B cell (primary cell): ENCODE measurements at regions not wholly inside any gene's neighbourhood (a gene's known extent, or its start where the extent isn't known, plus 50 kb on each side); places are given as distances from the start of the nearest gene placed in this dataset.

Experiments used
- ATAC-seq: fragments of 200-7000 bp; cut with Tn5 transposase; one replicate; pipeline ENCODE4 v1.10.0; 2021; ENCODE audit warnings: low read depth, mild to moderate bottlenecking, moderate number of reproducible peaks, moderate library complexity
- CTCF ChIA-PET: fragments of 350-600 bp; sonication (Branson Sonifier 250); formaldehyde crosslinking; loops from one replicate; lab custom pipeline; 2021; ENCODE audit warnings: antibody characterized with exemption, inconsistent platforms; lab: Charles Lee
- POLR2A ChIA-PET: fragments of 350-600 bp; sonication (Branson Sonifier 250); formaldehyde crosslinking; loops from one replicate; lab custom pipeline; 2021; ENCODE audit warnings: antibody characterized with exemption; lab: Charles Lee
- DNase-seq: peaks from one replicate; pipeline ENCODE4 v3.0.0; 2013
- H2AFZ ChIP-seq: 2 replicates; pipeline ENCODE4 v1.6.1; 2012; ENCODE audit warnings: mild to moderate bottlenecking, low read depth, low read length; ENCODE audit not compliant: insufficient read depth, poor library complexity, severe bottlenecking
- H3K27ac ChIP-seq, 2 donors: 1 replicate in 1 of 2; 2 replicates in 1 of 2; pipeline ENCODE4 v1.5.1; 2012 to 2013; ENCODE audit warnings: low read length in 2 of 2, mild to moderate bottlenecking in 2 of 2, moderate library complexity in 1 of 2
- H3K27me3 ChIP-seq, 4 experiments: fragments of 200-600 bp in 1 of 4; sonication (generic) in 1 of 4; replicated peaks in 1 of 4; 1 replicate in 2 of 4; 2 replicates in 2 of 4; pipeline versions ENCODE4 v1.6.1 to v1.7.0; 2013 to 2016; ENCODE audit warnings: low read length in 3 of 4, mild to moderate bottlenecking in 2 of 4, mixed read lengths in 1 of 4, moderate library complexity in 1 of 4; ENCODE audit not compliant: insufficient read depth in 4 of 4, control insufficient read depth in 3 of 4; ENCODE audit errors: control extremely low read depth in 1 of 4
- H3K36me3 ChIP-seq, 2 experiments: replicated peaks in 1 of 2; 1 replicate in 1 of 2; 2 replicates in 1 of 2; pipeline versions ENCODE4 v1.6.1 to v1.7.1; 2013; ENCODE audit warnings: low read length in 1 of 2; ENCODE audit not compliant: insufficient read depth in 2 of 2, control insufficient read depth in 1 of 2; ENCODE audit errors: control extremely low read depth in 1 of 2, extremely low read depth in 1 of 2
- H3K4me1 ChIP-seq, 2 donors: fragments of 200-600 bp in 1 of 2; sonication (generic) in 1 of 2; 1 replicate in 1 of 2; 2 replicates in 1 of 2; pipeline versions ENCODE4 v1.5.1 to v1.6.1; 2013 to 2017; ENCODE audit warnings: low read length in 2 of 2; ENCODE audit not compliant: control insufficient read depth in 2 of 2, insufficient read depth in 2 of 2
- H3K4me2 ChIP-seq: replicated peaks from 2 replicates; pipeline ENCODE3; 2012; ENCODE audit warnings: mild to moderate bottlenecking, low read depth, low read length; ENCODE audit not compliant: poor library complexity, severe bottlenecking
- H3K4me3 ChIP-seq, 5 experiments: fragments of 200-600 bp in 1 of 5; sonication (generic) in 1 of 5; 1 replicate in 3 of 5; 2 replicates in 2 of 5; pipeline versions ENCODE4 v1.5.1 to v1.7.0; 2011 to 2016; ENCODE audit warnings: low read length in 4 of 5, mild to moderate bottlenecking in 4 of 5, low read depth in 2 of 5, control low read depth in 1 of 5, moderate library complexity in 1 of 5; ENCODE audit not compliant: insufficient read depth in 1 of 5; ENCODE audit errors: control extremely low read depth in 1 of 5, extremely low read depth in 1 of 5
- H3K79me2 ChIP-seq: fragments of 200-600 bp; sonication (generic); one replicate; pipeline ENCODE4 v1.6.0; 2016; ENCODE audit warnings: low read length; ENCODE audit not compliant: control insufficient read depth, insufficient read depth
- H3K9ac ChIP-seq: fragments of 200-600 bp; sonication (generic); 2 replicates; pipeline ENCODE4 v1.6.1; 2017; ENCODE audit warnings: mild to moderate bottlenecking, low read length, moderate library complexity
- H3K9me3 ChIP-seq, 3 donors: one replicate each; pipeline versions ENCODE4 v1.6.1 to v1.7.1; 2013; ENCODE audit warnings: low read length in 2 of 3; ENCODE audit not compliant: control insufficient read depth in 2 of 3, insufficient read depth in 1 of 3; ENCODE audit errors: control extremely low read depth in 1 of 3
- H4K20me1 ChIP-seq: 2 replicates; pipeline ENCODE4 v1.6.0; 2012; ENCODE audit warnings: mild to moderate bottlenecking, low read length; ENCODE audit not compliant: insufficient read depth, control insufficient read depth, poor library complexity, severe bottlenecking
- H3K27ac Mint-ChIP-seq: one replicate; pipeline ENCODE4 v1.8.0; 2021; ENCODE audit warnings: mixed read lengths
- H3K27me3 Mint-ChIP-seq: one replicate; pipeline ENCODE4 v1.8.0; 2021; ENCODE audit warnings: mixed read lengths
- H3K4me1 Mint-ChIP-seq: one replicate; pipeline ENCODE4 v1.8.0; 2021; ENCODE audit warnings: mixed read lengths
- H3K4me3 Mint-ChIP-seq: one replicate; pipeline ENCODE4 v1.8.0; 2021; ENCODE audit warnings: mixed read lengths
- H3K9me3 Mint-ChIP-seq: one replicate; pipeline ENCODE4 v1.8.0; 2022; ENCODE audit warnings: mixed read lengths; ENCODE audit not compliant: insufficient read depth
- EZH2 ChIP-seq: IDR thresholded peaks from 2 replicates; pipeline ENCODE4 v1.6.1; 2012; ENCODE audit warnings: borderline replicate concordance, low read depth, mild to moderate bottlenecking, moderate library complexity, low read length; ENCODE audit not compliant: insufficient read depth, poor library complexity, severe bottlenecking
- WGBS: methylation state at CpG from one replicate; pipeline ENCODE4 v1.1.5; 2013; ENCODE audit warnings: missing lambda C conversion rate; ENCODE audit not compliant: insufficient coverage; 5-methylcytosine and 5-hydroxymethylcytosine counted together
- intact Hi-C: fragments of 100-400 bp; cut with micrococcal nuclease; formaldehyde crosslinking; loops from one replicate; pipeline ENCODE4 v1.10.0; 2022
- TF ChIP-seq, protein P1 (sequence below): fragments of 200-600 bp; IDR thresholded peaks from one replicate; pipeline ENCODE4 v1.8.0; 2022; ENCODE audit warnings: antibody characterized with exemption, mild to moderate bottlenecking

GRCh38 chr2:106629981-106630380, 142.8 kb downstream of the CD8B2 start:
- Mint-ChIP-seq H3K27ac (no peak overlapping the region), H3K9me3 (peaks cover 5% of the 10 kb centered on the region), H3K4me1 (no peaks in the 10 kb centered on the region), H3K27me3 (no peaks in the 10 kb centered on the region), H3K4me3 (no peak overlapping the region)
- no peak for DNase-seq
- H3K9me3 ChIP-seq: peaks cover 0 to 18% (median 7%) of the 10 kb centered on the region in 3 donors
- H2AFZ ChIP-seq: no peak overlapping the region
- WGBS: no CpG with 5 or more reads among the region's 3 CpGs
- no peak overlapping the region for H3K27ac ChIP-seq
- no peaks in the 10 kb centered on the region for H3K36me3 ChIP-seq
- CTCF ChIA-PET: no interaction called here
- no peak overlapping the region for H3K4me3 ChIP-seq
- TF ChIP-seq, protein P1, sequence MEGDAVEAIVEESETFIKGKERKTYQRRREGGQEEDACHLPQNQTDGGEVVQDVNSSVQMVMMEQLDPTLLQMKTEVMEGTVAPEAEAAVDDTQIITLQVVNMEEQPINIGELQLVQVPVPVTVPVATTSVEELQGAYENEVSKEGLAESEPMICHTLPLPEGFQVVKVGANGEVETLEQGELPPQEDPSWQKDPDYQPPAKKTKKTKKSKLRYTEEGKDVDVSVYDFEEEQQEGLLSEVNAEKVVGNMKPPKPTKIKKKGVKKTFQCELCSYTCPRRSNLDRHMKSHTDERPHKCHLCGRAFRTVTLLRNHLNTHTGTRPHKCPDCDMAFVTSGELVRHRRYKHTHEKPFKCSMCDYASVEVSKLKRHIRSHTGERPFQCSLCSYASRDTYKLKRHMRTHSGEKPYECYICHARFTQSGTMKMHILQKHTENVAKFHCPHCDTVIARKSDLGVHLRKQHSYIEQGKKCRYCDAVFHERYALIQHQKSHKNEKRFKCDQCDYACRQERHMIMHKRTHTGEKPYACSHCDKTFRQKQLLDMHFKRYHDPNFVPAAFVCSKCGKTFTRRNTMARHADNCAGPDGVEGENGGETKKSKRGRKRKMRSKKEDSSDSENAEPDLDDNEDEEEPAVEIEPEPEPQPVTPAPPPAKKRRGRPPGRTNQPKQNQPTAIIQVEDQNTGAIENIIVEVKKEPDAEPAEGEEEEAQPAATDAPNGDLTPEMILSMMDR: no peak
- intact Hi-C loops: no loop called here
- no peak for ATAC-seq
- H4K20me1 ChIP-seq: no peaks in the 10 kb centered on the region
- no peaks in the 10 kb centered on the region for H3K4me1 ChIP-seq
- H3K79me2 ChIP-seq: no peaks in the 10 kb centered on the region
- H3K4me2 ChIP-seq: no peak overlapping the region
- POLR2A ChIA-PET: no interaction called here
- H3K9ac ChIP-seq: no peak overlapping the region
- H3K27me3 ChIP-seq: peaks cover 0 to 4% (median 0%) of the 10 kb centered on the region in 4 experiments

DNA sequence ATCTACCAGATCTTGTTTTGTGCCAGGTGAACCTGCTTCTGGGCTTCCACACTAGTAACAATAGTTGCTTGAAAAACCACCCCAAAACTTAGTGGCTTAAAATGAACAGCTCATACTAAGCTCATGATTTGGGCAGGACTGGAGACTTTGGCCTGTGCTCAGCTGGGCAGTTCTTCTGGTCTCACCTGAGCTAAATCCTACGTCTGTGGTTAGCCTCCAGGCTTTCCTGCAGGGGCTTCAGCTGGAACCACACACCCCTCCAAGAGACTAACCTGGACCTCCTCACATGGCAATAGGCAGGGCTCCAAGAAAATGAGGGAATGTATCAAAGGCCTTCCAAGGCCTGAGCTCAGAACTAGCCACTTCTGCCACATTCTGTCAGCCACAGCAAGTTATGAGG, 144.1 kb downstream of the CD8B2 start:
- H2AFZ ChIP-seq: no peak overlapping the region
- H3K9me3 Mint-ChIP-seq: peaks cover 5% of the 10 kb centered on the region
- H3K9me3 ChIP-seq: peaks cover 0 to 18% (median 7%) of the 10 kb centered on the region in 3 donors
- peaks cover 0 to 4% (median 0%) of the 10 kb centered on the region in 4 experiments for H3K27me3 ChIP-seq
- H3K4me3 Mint-ChIP-seq: no peak overlapping the region
- CTCF ChIA-PET: no interaction called here
- H3K36me3 ChIP-seq: no peaks in the 10 kb centered on the region
- no peaks in the 10 kb centered on the region for H3K79me2 ChIP-seq
- H3K4me1 Mint-ChIP-seq: no peaks in the 10 kb centered on the region
- TF ChIP-seq, protein P1: no peak
- no peak for TF ChIP-seq EZH2
- ATAC-seq: no peak
- H3K4me2 ChIP-seq: no peak overlapping the region
- H3K4me3 ChIP-seq: no peak overlapping the region
- H3K27ac Mint-ChIP-seq: no peak overlapping the region
- POLR2A ChIA-PET: no interaction called here
- no peaks in the 10 kb centered on the region for H3K27me3 Mint-ChIP-seq
- no peak for DNase-seq
- H4K20me1 ChIP-seq: no peaks in the 10 kb centered on the region
- intact Hi-C loops: no loop called here
- no peaks in the 10 kb centered on the region for H3K4me1 ChIP-seq
- no peak overlapping the region for H3K9ac ChIP-seq
- H3K27ac ChIP-seq: no peak overlapping the region
- 78% methylated on average over 1 of the region's 1 CpG for WGBS
